Left ventricle myocardium inferior (tissue), 1 donor: ENCODE measurements at regions not wholly inside any gene's neighbourhood (a gene's known extent, or its start where the extent isn't known, plus 50 kb on each side); places are given as distances from the start of the nearest gene placed in this dataset.

Experiments
- DNase-seq: peaks from one replicate; pipeline ENCODE4 v3.0.0-alpha.2; 2020
- H3K27ac ChIP-seq: fragments of 200-600 bp; replicated peaks from 2 replicates; pipeline ENCODE4 v1.8.0; 2021
- H3K27me3 ChIP-seq: fragments of 200-600 bp; 2 replicates; pipeline ENCODE4 v1.8.0; 2021; ENCODE audit warnings: low read depth
- H3K36me3 ChIP-seq: fragments of 200-600 bp; 2 replicates; pipeline ENCODE4 v1.8.0; 2021
- H3K4me1 ChIP-seq: fragments of 200-600 bp; 2 replicates; pipeline ENCODE4 v1.8.0; 2021
- H3K4me3 ChIP-seq: fragments of 200-600 bp; 2 replicates; pipeline ENCODE4 v1.8.0; 2021; ENCODE audit warnings: mild to moderate bottlenecking, moderate library complexity
- H3K9me3 ChIP-seq: fragments of 200-600 bp; replicated peaks from 2 replicates; pipeline ENCODE4 v1.8.0; 2021
- CTCF ChIP-seq: fragments of 200-600 bp; IDR thresholded peaks from 2 replicates; pipeline ENCODE4 v1.8.0; 2021; ENCODE audit warnings: antibody characterized with exemption, mild to moderate bottlenecking, borderline replicate concordance
- intact Hi-C: fragments of 100-400 bp; cut with micrococcal nuclease; formaldehyde crosslinking; loops from one replicate; pipeline ENCODE4 v1.11.0; 2022
- donor health status: DM: no; HTN: yes; CAD: no; lungs with severe emphysema.

DNA sequence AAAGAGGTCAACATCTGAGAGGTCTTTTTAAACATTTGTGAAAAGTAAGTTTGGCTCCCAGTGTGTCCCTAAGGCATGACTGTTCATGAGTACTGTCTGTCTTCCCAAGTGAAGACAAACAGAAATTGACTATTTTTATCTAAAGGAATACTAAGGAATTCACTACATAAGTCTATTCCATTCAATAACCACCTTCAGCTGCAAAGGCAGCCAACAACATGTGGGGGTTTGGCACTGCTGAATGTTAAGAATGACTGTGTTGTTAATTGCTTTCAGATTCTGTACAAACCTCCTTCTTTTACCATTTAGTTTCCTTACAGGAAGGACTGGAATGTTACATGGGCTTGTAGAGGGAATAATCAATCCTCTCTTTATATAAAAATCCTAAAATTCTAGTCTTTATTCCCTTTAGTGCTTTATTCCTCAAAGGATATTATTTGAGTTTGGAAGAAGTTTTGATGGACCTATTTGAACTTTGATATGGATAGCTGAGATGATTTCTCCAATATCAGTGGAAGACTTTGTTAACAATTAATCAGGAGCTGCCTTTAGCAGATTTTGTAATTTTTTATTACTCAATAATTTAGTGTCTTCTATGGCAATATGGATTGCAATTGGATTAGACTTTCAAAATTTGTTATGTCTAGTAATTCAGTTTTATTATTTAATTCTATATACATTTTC is 201.7 kb upstream of the CHRM3 start:
- H3K27ac ChIP-seq, result no peak overlapping the region
- no peaks in the 10 kb centered on the region for H3K27me3 ChIP-seq
- no peaks in the 10 kb centered on the region for H3K4me1 ChIP-seq
- no peak for DNase-seq
- no peak for TF ChIP-seq CTCF
- H3K4me3 ChIP-seq, result no peak overlapping the region
- H3K36me3 ChIP-seq, result no peaks in the 10 kb centered on the region
- no peaks in the 10 kb centered on the region for H3K9me3 ChIP-seq
- intact Hi-C loops, result no loop called here

GRCh38 chr1:239178961-239179360 is 207.4 kb upstream of the CHRM3 start:
- H3K4me3 ChIP-seq, result no peak overlapping the region
- intact Hi-C loops, result no loop called here
- no peak overlapping the region for H3K27ac ChIP-seq
- peaks cover 5% of the 10 kb centered on the region for H3K9me3 ChIP-seq
- no peaks in the 10 kb centered on the region for H3K36me3 ChIP-seq
- no peak for TF ChIP-seq CTCF
- no peaks in the 10 kb centered on the region for H3K4me1 ChIP-seq
- no peak for DNase-seq
- H3K27me3 ChIP-seq, result no peaks in the 10 kb centered on the region

- no peak overlapping the region for H3K27ac ChIP-seq
- no peak for TF ChIP-seq CTCF
- DNase-seq, result no peak
- peaks cover 24% of the 10 kb centered on the region for H3K9me3 ChIP-seq
- H3K4me1 ChIP-seq, result no peaks in the 10 kb centered on the region
- no peaks in the 10 kb centered on the region for H3K27me3 ChIP-seq
- intact Hi-C loops, result no loop called here
- no peak overlapping the region for H3K4me3 ChIP-seq
- no peaks in the 10 kb centered on the region for H3K36me3 ChIP-seq
Measured at GRCh38 chr1:239174880-239175279, 211.5 kb upstream of the CHRM3 start.

GRCh38 chr1:239170828-239171227 is 215.5 kb upstream of the CHRM3 start:
- no peak for DNase-seq
- Histone ChIP-seq H3K36me3 (no peaks in the 10 kb centered on the region), H3K9me3 (peaks cover 48% of the 10 kb centered on the region), H3K4me1 (no peaks in the 10 kb centered on the region), H3K27ac (no peak overlapping the region), H3K27me3 (no peaks in the 10 kb centered on the region), H3K4me3 (no peak overlapping the region)
- intact Hi-C loops, result no loop called here
- no peak for TF ChIP-seq CTCF

- Histone ChIP-seq H3K4me1 (no peaks in the 10 kb centered on the region), H3K9me3 (peaks cover 44% of the 10 kb centered on the region), H3K4me3 (no peak overlapping the region), H3K27ac (no peak overlapping the region), H3K36me3 (no peaks in the 10 kb centered on the region), H3K27me3 (no peaks in the 10 kb centered on the region)
- no peak for TF ChIP-seq CTCF
- DNase-seq, result no peak
- intact Hi-C loops, result no loop called here
Measured at GRCh38 chr1:239169276-239169675, 217.1 kb upstream of the CHRM3 start.
